ENCODE measurements at regions not wholly inside any gene's neighbourhood (a gene's known extent, or its start where the extent isn't known, plus 50 kb on each side); places are given as distances from the start of the nearest gene placed in this dataset.

GRCh38 chr6:164133095-164133494, 718.6 kb downstream of the QKI start:
- no peak for DNase-seq (ENCODE audit: low spot score)
- TF ChIP-seq CTCF (IDR thresholded peaks at IDR 0.05) = no peak
- ATAC-seq (ENCODE audit: low FRiP score) = no peak

GRCh38 chr6:164130585-164130984, 716.1 kb downstream of the QKI start:
- TF ChIP-seq CTCF (IDR thresholded peaks at IDR 0.05) = no peak
- DNase-seq (ENCODE audit: low spot score) (no peak), ATAC-seq (ENCODE audit: low FRiP score) (no peak)

- no peak for DNase-seq (ENCODE audit: low spot score)
- ATAC-seq (ENCODE audit: low FRiP score) = no peak
- TF ChIP-seq CTCF (IDR thresholded peaks at IDR 0.05) = no peak
These were observed 715.6 kb downstream of the QKI start for GRCh38 chr6:164130151-164130550.

GRCh38 chr6:164129218-164129617, 714.7 kb downstream of the QKI start:
- ATAC-seq (ENCODE audit: low FRiP score) = no peak
- no peak for DNase-seq (ENCODE audit: low spot score)
- no peak for TF ChIP-seq CTCF (IDR thresholded peaks at IDR 0.05)

GRCh38 chr6:164128101-164128500, 713.6 kb downstream of the QKI start:
- ATAC-seq (ENCODE audit: low FRiP score) = no peak
- DNase-seq (ENCODE audit: low spot score) = no peak
- TF ChIP-seq CTCF (IDR thresholded peaks at IDR 0.05) = no peak

- no peak for TF ChIP-seq CTCF (IDR thresholded peaks at IDR 0.05)
- ATAC-seq (ENCODE audit: low FRiP score) (no peak), DNase-seq (ENCODE audit: low spot score) (no peak)
These were observed 710.5 kb downstream of the QKI start for GRCh38 chr6:164124986-164125385.

GRCh38 chr6:164124473-164124872, 710.0 kb downstream of the QKI start:
- no peak for TF ChIP-seq CTCF (IDR thresholded peaks at IDR 0.05)
- ATAC-seq (ENCODE audit: low FRiP score) = no peak
- DNase-seq (ENCODE audit: low spot score) = no peak
